GM23338 (cell line): ENCODE measurements at regions not wholly inside any gene's neighbourhood (a gene's known extent, or its start where the extent isn't known, plus 50 kb on each side); places are given as distances from the start of the nearest gene placed in this dataset.

Source experiments
- ATAC-seq: fragments of 200-7000 bp; cut with Tn5 transposase; 3 replicates; pipeline ENCODE4 v1.9.1; 2020
- DNase-seq: peaks from one replicate; pipeline ENCODE4 v3.0.0-alpha.2; 2015; ENCODE audit warnings: low spot score
- H2AFZ ChIP-seq: fragments of 200-600 bp; sonication (generic); 2 replicates; pipeline ENCODE4 v1.8.0; 2016; ENCODE audit warnings: antibody characterized with exemption, mild to moderate bottlenecking, moderate library complexity
- H3F3A ChIP-seq: fragments of 200-600 bp; sonication (generic); replicated peaks from 2 replicates; pipeline ENCODE4 v1.8.0; 2017; ENCODE audit warnings: antibody characterized with exemption, mixed run types, low read depth
- H3K27ac ChIP-seq: fragments of 200-600 bp; sonication (generic); 2 replicates; pipeline ENCODE4 v1.6.1; 2016; ENCODE audit warnings: low read depth
- H3K27me3 ChIP-seq: fragments of 200-600 bp; sonication (generic); 2 replicates; pipeline ENCODE4 v1.8.0; 2016; ENCODE audit warnings: mild to moderate bottlenecking, mixed run types, moderate library complexity; ENCODE audit not compliant: insufficient read depth
- H3K36me3 ChIP-seq: fragments of 200-600 bp; sonication (generic); 2 replicates; pipeline ENCODE4 v1.8.0; 2016; ENCODE audit warnings: mild to moderate bottlenecking; ENCODE audit not compliant: insufficient read depth
- H3K4me1 ChIP-seq: fragments of 200-600 bp; sonication (generic); 2 replicates; pipeline ENCODE4 v1.8.0; 2016; ENCODE audit warnings: mild to moderate bottlenecking, moderate library complexity; ENCODE audit not compliant: insufficient read depth
- H3K4me2 ChIP-seq: fragments of 200-600 bp; sonication (generic); 2 replicates; pipeline ENCODE4 v1.7.1; 2017; ENCODE audit warnings: mixed run types
- H3K4me3 ChIP-seq: fragments of 200-600 bp; sonication (generic); 2 replicates; pipeline ENCODE4 v1.6.1; 2016; ENCODE audit warnings: mixed run types
- H3K79me2 ChIP-seq: fragments of 200-600 bp; sonication (generic); replicated peaks from 2 replicates; pipeline ENCODE4 v1.8.0; 2017; ENCODE audit warnings: mild to moderate bottlenecking; ENCODE audit not compliant: insufficient read depth
- H3K9me2 ChIP-seq: fragments of 200-600 bp; sonication (generic); 2 replicates; pipeline ENCODE4 v1.8.0; 2017; ENCODE audit not compliant: insufficient read depth
- H4K20me1 ChIP-seq: fragments of 200-600 bp; sonication (generic); replicated peaks from 2 replicates; pipeline ENCODE4 v1.8.0; 2017; ENCODE audit warnings: mild to moderate bottlenecking; ENCODE audit not compliant: insufficient read depth
- H3K27ac Mint-ChIP-seq: 2 replicates; pipeline ENCODE4 v1.8.0; 2020; ENCODE audit warnings: inconsistent platforms, mild to moderate bottlenecking, moderate library complexity, mixed read lengths
- H3K27me3 Mint-ChIP-seq: 3 replicates; pipeline ENCODE4 v1.8.0; 2022; ENCODE audit warnings: low read depth, mild to moderate bottlenecking, moderate library complexity, mixed read lengths, inconsistent platforms; ENCODE audit not compliant: insufficient read depth, poor library complexity
- H3K36me3 Mint-ChIP-seq: 3 replicates; pipeline ENCODE4 v1.8.0; 2021; ENCODE audit warnings: low read depth, mild to moderate bottlenecking, inconsistent platforms, moderate library complexity, mixed read lengths
- H3K4me1 Mint-ChIP-seq: 3 replicates; pipeline ENCODE4 v1.8.0; 2020; ENCODE audit warnings: mild to moderate bottlenecking, inconsistent platforms, mixed read lengths
- H3K4me3 Mint-ChIP-seq: 3 replicates; pipeline ENCODE4 v1.8.0; 2021; ENCODE audit warnings: moderate library complexity, mild to moderate bottlenecking, inconsistent platforms, mixed read lengths
- H3K9me3 Mint-ChIP-seq: 3 replicates; pipeline ENCODE4 v1.8.0; 2020; ENCODE audit warnings: moderate library complexity, mild to moderate bottlenecking, inconsistent platforms, mixed read lengths
- CREB1 ChIP-seq: fragments of 250-450 bp; sonication (Bioruptor Pico); IDR thresholded peaks from 2 replicates; pipeline ENCODE4 v1.5.0; 2020; ENCODE audit warnings: low read depth, mild to moderate bottlenecking, moderate library complexity
- CTCF ChIP-seq, 2 experiments: fragments of 200-600 bp in 1 of 2; sonication (generic) in 1 of 2; conservative IDR thresholded peaks; 2 replicates each; pipeline versions ENCODE4 v1.5.1 to v1.6.1; 2016 to 2017; ENCODE audit warnings: antibody characterized with exemption in 2 of 2, low read depth in 2 of 2, mild to moderate bottlenecking in 2 of 2, moderate library complexity in 1 of 2
- ETS1 ChIP-seq: IDR thresholded peaks from 2 replicates; pipeline ENCODE4 v1.6.1; 2016; ENCODE audit warnings: antibody characterized with exemption
- EZH2 ChIP-seq: fragments of 200-600 bp; sonication (generic); IDR thresholded peaks from one replicate; pipeline ENCODE4 v1.8.0; 2017; ENCODE audit warnings: antibody characterized with exemption, mild to moderate bottlenecking, low read depth; ENCODE audit not compliant: unreplicated experiment
- EZH2phosphoT487 ChIP-seq: fragments of 200-600 bp; sonication (generic); IDR thresholded peaks from one replicate; pipeline ENCODE4 v1.8.1; 2018; ENCODE audit warnings: antibody characterized with exemption; ENCODE audit not compliant: unreplicated experiment
- JUNB ChIP-seq: IDR thresholded peaks from one replicate; pipeline ENCODE4 v1.6.1; 2016; ENCODE audit warnings: antibody characterized with exemption; ENCODE audit not compliant: unreplicated experiment
- NANOG ChIP-seq: IDR thresholded peaks from 2 replicates; pipeline ENCODE4 v1.6.1; 2016; ENCODE audit warnings: antibody characterized with exemption, borderline replicate concordance
- POLR2AphosphoS5 ChIP-seq: IDR thresholded peaks from 2 replicates; pipeline ENCODE4 v1.6.1; 2016; ENCODE audit warnings: antibody characterized with exemption, low read depth
- REST ChIP-seq: IDR thresholded peaks from one replicate; pipeline ENCODE4 v1.6.1; 2018; ENCODE audit warnings: antibody characterized with exemption; ENCODE audit not compliant: unreplicated experiment
- STAT1 ChIP-seq: IDR thresholded peaks from one replicate; pipeline ENCODE4 v1.6.1; 2016; ENCODE audit warnings: antibody characterized with exemption; ENCODE audit not compliant: unreplicated experiment
- ZNF114 ChIP-seq: fragments of 250-450 bp; sonication (Bioruptor Pico); IDR thresholded peaks from 2 replicates; pipeline ENCODE4 v1.5.0; 2020; ENCODE audit warnings: mild to moderate bottlenecking, moderate library complexity
- ZNF331 ChIP-seq: fragments of 250-450 bp; sonication (Bioruptor Pico); IDR thresholded peaks from 2 replicates; pipeline ENCODE4 v1.5.0; 2020; ENCODE audit warnings: low read depth, mild to moderate bottlenecking, moderate library complexity
- ZNF462 ChIP-seq: fragments of 250-450 bp; sonication (Bioruptor Pico); IDR thresholded peaks from 2 replicates; pipeline ENCODE4 v1.5.0; 2020; ENCODE audit warnings: mild to moderate bottlenecking, moderate library complexity

- H3K27me3 ChIP-seq = no peaks in the 10 kb centered on the region
- ATAC-seq (no peak), DNase-seq (no peak)
- H3K9me2 ChIP-seq = peaks cover 3% of the 10 kb centered on the region; the same call in 1 of the 2 replicates
- Mint-ChIP-seq H3K4me1 (peaks cover 12% of the 10 kb centered on the region), H3K27me3 (peaks cover 1% of the 10 kb centered on the region), H3K36me3 (peaks cover 11% of the 10 kb centered on the region; the same call in 2 of the 3 replicates), H3K9me3 (no peaks in the 10 kb centered on the region; the same call in 2 of the 3 replicates), H3K4me3 (no peak overlapping the region), H3K27ac (no peak overlapping the region)
- TF ChIP-seq POLR2AphosphoS5 (no peak), STAT1 (no peak), JUNB (no peak), NANOG (no peak), REST (no peak), CTCF (conservative IDR thresholded peaks at IDR 0.05; ENCODE audit: low read depth in 2 of 2) (no peak), ZNF462 (CRISPR knock-in tag) (no peak), EZH2 (no peak), ZNF114 (CRISPR knock-in tag) (no peak), ZNF331 (CRISPR knock-in tag) (no peak), ETS1 (no peak), EZH2phosphoT487 (no peak), CREB1 (CRISPR knock-in tag) (no peak)
- H3K79me2 ChIP-seq = no peaks in the 10 kb centered on the region
- no peak overlapping the region for H3K27ac ChIP-seq
- peaks cover 6% of the 10 kb centered on the region; the same call in 1 of the 2 replicates for H3K4me1 ChIP-seq
- H3K4me3 ChIP-seq = no peak overlapping the region
- H3K36me3 ChIP-seq = no peaks in the 10 kb centered on the region
- no peak overlapping the region for H2AFZ ChIP-seq
- no peak overlapping the region for H3K4me2 ChIP-seq
- no peaks in the 10 kb centered on the region for H4K20me1 ChIP-seq
- no peaks in the 10 kb centered on the region for H3F3A ChIP-seq
These were observed 463.5 kb upstream of the ADGRL2 start for GRCh38 chr1:81337226-81337625.
